Mucosa of rectum (tissue), 2 donors: ENCODE measurements at regions not wholly inside any gene's neighbourhood (a gene's known extent, or its start where the extent isn't known, plus 50 kb on each side); places are given as distances from the start of the nearest gene placed in this dataset.

Experiments used
- H3K27ac ChIP-seq, 2 donors: one replicate each; pipeline ENCODE4 v1.7.0; 2013; ENCODE audit warnings: inconsistent platforms in 2 of 2, low read depth in 2 of 2, low read length in 2 of 2
- H3K27me3 ChIP-seq, 2 donors: one replicate each; pipeline ENCODE4 v1.7.0; 2013; ENCODE audit warnings: low read length in 2 of 2; ENCODE audit not compliant: control insufficient read depth in 2 of 2, insufficient read depth in 2 of 2
- H3K36me3 ChIP-seq, 2 donors: one replicate each; pipeline ENCODE4 v1.7.0; 2013; ENCODE audit warnings: low read length in 2 of 2; ENCODE audit not compliant: control insufficient read depth in 2 of 2, insufficient read depth in 2 of 2
- H3K4me1 ChIP-seq, 2 donors: one replicate each; pipeline ENCODE4 v1.7.0; 2013; ENCODE audit warnings: low read length in 2 of 2, mild to moderate bottlenecking in 1 of 2; ENCODE audit not compliant: control insufficient read depth in 2 of 2, insufficient read depth in 2 of 2
- H3K4me3 ChIP-seq, 2 donors: one replicate each; pipeline ENCODE4 v1.7.0; 2013; ENCODE audit warnings: low read length in 2 of 2
- H3K9ac ChIP-seq, 2 donors: one replicate each; pipeline ENCODE4 v1.7.0; 2013; ENCODE audit warnings: low read length in 2 of 2, low read depth in 1 of 2, mild to moderate bottlenecking in 1 of 2
- H3K9me3 ChIP-seq, 2 donors: one replicate each; pipeline ENCODE4 v1.7.0; 2013; ENCODE audit warnings: low read length in 2 of 2; ENCODE audit not compliant: control insufficient read depth in 2 of 2
- donor health status: healthy.
- donor health status: Normal muscosa, but diverticular disease.

GRCh38 chr20:39638731-39639130, 676.6 kb downstream of the DHX35 start:
- Histone ChIP-seq H3K4me1 (no peaks in the 10 kb centered on the region), H3K9ac (no peak overlapping the region), H3K27ac (no peak overlapping the region), H3K36me3 (no peaks in the 10 kb centered on the region), H3K4me3 (no peak overlapping the region), H3K9me3 (no peaks in the 10 kb centered on the region), H3K27me3 (no peaks in the 10 kb centered on the region)

- Histone ChIP-seq H3K4me1 (no peaks in the 10 kb centered on the region), H3K4me3 (no peak overlapping the region), H3K27me3 (peaks cover 0 to 2% of the 10 kb centered on the region in 2 donors), H3K36me3 (no peaks in the 10 kb centered on the region), H3K9ac (no peak overlapping the region), H3K9me3 (no peaks in the 10 kb centered on the region), H3K27ac (no peak overlapping the region)
Measured at GRCh38 chr20:39633689-39634088, 671.5 kb downstream of the DHX35 start.

- Histone ChIP-seq H3K9ac (no peak overlapping the region), H3K9me3 (no peaks in the 10 kb centered on the region), H3K36me3 (no peaks in the 10 kb centered on the region), H3K27ac (no peak overlapping the region), H3K27me3 (peaks cover 0 to 2% of the 10 kb centered on the region in 2 donors), H3K4me1 (no peaks in the 10 kb centered on the region), H3K4me3 (no peak overlapping the region)
Measured at GRCh38 chr20:39632757-39633156, 670.6 kb downstream of the DHX35 start.

GRCh38 chr20:39632176-39632575, 670.0 kb downstream of the DHX35 start:
- no peaks in the 10 kb centered on the region for H3K9me3 ChIP-seq
- H3K27ac ChIP-seq: no peak overlapping the region

GRCh38 chr20:39631557-39631956, 669.4 kb downstream of the DHX35 start:
- Histone ChIP-seq H3K36me3 (no peaks in the 10 kb centered on the region), H3K9ac (no peak overlapping the region), H3K4me1 (no peaks in the 10 kb centered on the region), H3K4me3 (no peak overlapping the region), H3K27me3 (peaks cover 0 to 2% of the 10 kb centered on the region in 2 donors), H3K27ac (no peak overlapping the region), H3K9me3 (no peaks in the 10 kb centered on the region)

More at GRCh38 chr20:39632176-39632575, 670.0 kb downstream of the DHX35 start:
- Histone ChIP-seq H3K36me3 (no peaks in the 10 kb centered on the region), H3K4me1 (no peaks in the 10 kb centered on the region), H3K27me3 (peaks cover 0 to 2% of the 10 kb centered on the region in 2 donors), H3K4me3 (no peak overlapping the region), H3K9ac (no peak overlapping the region)

GRCh38 chr20:39630215-39630908, 668.2 kb downstream of the DHX35 start:
- no peak overlapping the region for H3K27ac ChIP-seq
- H3K4me3 ChIP-seq: no peak overlapping the region
- no peak overlapping the region for H3K9ac ChIP-seq
- H3K4me1 ChIP-seq: no peaks in the 10 kb centered on the region
- H3K9me3 ChIP-seq: no peaks in the 10 kb centered on the region
- no peaks in the 10 kb centered on the region for H3K36me3 ChIP-seq
- peaks cover 0 to 2% of the 10 kb centered on the region in 2 donors for H3K27me3 ChIP-seq

- Histone ChIP-seq H3K9me3 (no peaks in the 10 kb centered on the region), H3K27me3 (peaks cover 0 to 2% of the 10 kb centered on the region in 2 donors), H3K4me3 (no peak overlapping the region), H3K27ac (no peak overlapping the region), H3K36me3 (no peaks in the 10 kb centered on the region), H3K4me1 (no peaks in the 10 kb centered on the region), H3K9ac (no peak overlapping the region)
Measured at GRCh38 chr20:39627765-39628164, 665.6 kb downstream of the DHX35 start.

GRCh38 chr20:39624316-39624715, 662.2 kb downstream of the DHX35 start:
- Histone ChIP-seq H3K9ac (no peak overlapping the region), H3K36me3 (no peaks in the 10 kb centered on the region), H3K27ac (no peak overlapping the region), H3K9me3 (no peaks in the 10 kb centered on the region), H3K4me3 (no peak overlapping the region), H3K4me1 (no peaks in the 10 kb centered on the region), H3K27me3 (peaks cover 0 to 2% of the 10 kb centered on the region in 2 donors)

- no peak overlapping the region for H3K27ac ChIP-seq
- H3K36me3 ChIP-seq: no peaks in the 10 kb centered on the region
Measured at GRCh38 chr20:39623584-39624234, 661.6 kb downstream of the DHX35 start.

GRCh38 chr20:39619271-39619785, 657.2 kb downstream of the DHX35 start:
- Histone ChIP-seq H3K9me3 (no peaks in the 10 kb centered on the region), H3K36me3 (no peaks in the 10 kb centered on the region), H3K4me3 (no peak overlapping the region), H3K9ac (no peak overlapping the region), H3K27me3 (no peaks in the 10 kb centered on the region), H3K27ac (no peak overlapping the region), H3K4me1 (no peaks in the 10 kb centered on the region)

More at GRCh38 chr20:39623584-39624234, 661.6 kb downstream of the DHX35 start:
- Histone ChIP-seq H3K9ac (no peak overlapping the region), H3K9me3 (no peaks in the 10 kb centered on the region), H3K27me3 (no peaks in the 10 kb centered on the region), H3K4me3 (no peak overlapping the region), H3K4me1 (no peaks in the 10 kb centered on the region)
